ENCODE measurements at regions not wholly inside any gene's neighbourhood (a gene's known extent, or its start where the extent isn't known, plus 50 kb on each side); places are given as distances from the start of the nearest gene placed in this dataset.

DNA sequence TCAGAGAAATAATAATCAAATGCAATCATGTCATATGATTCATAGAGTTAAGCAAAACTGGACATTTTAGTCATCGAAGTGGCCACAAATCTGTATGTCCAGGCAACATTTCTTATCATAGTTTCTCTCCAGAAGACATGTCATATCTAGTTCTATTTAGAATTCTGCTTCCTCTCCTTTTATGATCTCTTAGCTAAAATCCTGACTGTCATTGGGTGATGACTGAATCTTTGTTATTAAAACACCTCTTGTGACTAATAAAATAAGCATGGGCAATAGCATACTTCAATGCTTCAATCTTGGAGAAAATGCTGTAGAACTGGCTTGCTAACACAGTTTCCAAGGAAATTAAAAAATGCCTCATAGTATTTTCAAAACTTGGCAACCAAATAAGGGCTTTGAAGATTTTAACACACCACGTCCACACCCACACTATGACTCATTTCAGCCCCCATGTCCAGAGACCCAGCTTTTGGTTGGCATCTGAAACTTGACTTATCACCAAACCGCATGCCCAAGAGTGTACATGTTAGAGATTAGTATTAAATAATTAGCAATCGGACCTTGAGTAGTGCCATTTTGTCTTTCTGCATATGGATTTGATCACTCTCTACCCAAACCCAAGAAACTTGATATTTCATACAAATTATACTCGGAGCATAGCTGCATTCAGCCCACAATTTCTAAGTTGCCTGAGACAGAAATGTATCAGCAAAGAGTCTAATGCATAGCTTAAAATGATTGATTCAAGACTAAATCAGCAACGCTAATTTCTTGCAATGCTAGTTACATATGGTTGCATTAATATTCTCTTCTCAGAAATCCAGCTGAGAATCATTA is 106.5 kb upstream of the ETAA1 start (continued):
- TF ChIP-seq CTCF (conservative IDR thresholded peaks at IDR 0.05; ENCODE audit: low read depth, low read length) (no peak), MAZ (IDR thresholded peaks at IDR 0.05; ENCODE audit: borderline replicate concordance, low read depth, low read length) (no peak)

Data from IMR-90 (cell line).